Spinal cord (tissue), 9 donors: ENCODE measurements at regions not wholly inside any gene's neighbourhood (a gene's known extent, or its start where the extent isn't known, plus 50 kb on each side); places are given as distances from the start of the nearest gene placed in this dataset.

ENCODE experiments used
- DNase-seq, 6 donors: peaks; one replicate each; pipeline versions ENCODE4 v3.0.0 to v3.0.0-alpha.2; 2013 to 2015; ENCODE audit warnings: low spot score in 6 of 6, low read depth in 4 of 6
- H3K27ac ChIP-seq: one replicate; pipeline ENCODE4 v1.5.1; 2013; ENCODE audit warnings: low read depth, low read length, control low read depth
- H3K27me3 ChIP-seq: one replicate; pipeline ENCODE4 v1.6.1; 2013; ENCODE audit warnings: low read length; ENCODE audit not compliant: control insufficient read depth, insufficient read depth
- H3K36me3 ChIP-seq: one replicate; pipeline ENCODE4 v1.6.1; 2013; ENCODE audit warnings: low read length; ENCODE audit not compliant: control insufficient read depth, insufficient read depth
- H3K4me1 ChIP-seq: one replicate; pipeline ENCODE4 v1.6.1; 2013; ENCODE audit warnings: low read length; ENCODE audit not compliant: control insufficient read depth, insufficient read depth
- H3K4me3 ChIP-seq: one replicate; pipeline ENCODE4 v1.5.1; 2013; ENCODE audit warnings: low read depth, low read length, control low read depth
- H3K9me3 ChIP-seq: one replicate; pipeline ENCODE4 v1.6.1; 2013; ENCODE audit warnings: low read length; ENCODE audit not compliant: control insufficient read depth, insufficient read depth
- WGBS: methylation state at CpG from one replicate; pipeline ENCODE4 v1.1.5; 2013; ENCODE audit warnings: missing lambda C conversion rate; ENCODE audit not compliant: insufficient coverage; 5-methylcytosine and 5-hydroxymethylcytosine counted together
- donor health status: healthy.

DNA sequence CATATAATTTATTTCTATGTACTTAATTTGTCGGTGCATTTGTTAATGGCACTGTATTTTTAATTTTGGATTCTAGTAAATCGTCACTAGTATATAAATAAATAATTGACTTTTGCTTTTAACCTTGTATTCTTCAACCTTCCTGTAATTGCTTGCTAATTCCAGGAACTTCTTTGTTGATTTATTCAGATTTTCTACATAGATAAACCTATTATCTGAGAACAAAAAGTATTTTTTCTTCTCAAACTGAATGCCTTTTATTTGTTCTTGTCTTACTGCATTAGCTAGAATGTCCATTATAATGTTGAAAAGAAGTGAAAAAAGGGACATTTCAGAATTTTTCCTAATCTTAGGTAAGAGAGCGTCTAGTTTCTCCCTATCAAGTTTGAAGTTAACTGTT is 839.1 kb downstream of the SH3BGRL start:
- no peak for DNase-seq
- Histone ChIP-seq H3K4me1 (no peaks in the 10 kb centered on the region), H3K36me3 (no peaks in the 10 kb centered on the region), H3K27me3 (no peaks in the 10 kb centered on the region), H3K27ac (no peak overlapping the region), H3K9me3 (peaks cover 6% of the 10 kb centered on the region), H3K4me3 (no peak overlapping the region)
- WGBS: no CpG with 5 or more reads among the region's 3 CpGs

DNA sequence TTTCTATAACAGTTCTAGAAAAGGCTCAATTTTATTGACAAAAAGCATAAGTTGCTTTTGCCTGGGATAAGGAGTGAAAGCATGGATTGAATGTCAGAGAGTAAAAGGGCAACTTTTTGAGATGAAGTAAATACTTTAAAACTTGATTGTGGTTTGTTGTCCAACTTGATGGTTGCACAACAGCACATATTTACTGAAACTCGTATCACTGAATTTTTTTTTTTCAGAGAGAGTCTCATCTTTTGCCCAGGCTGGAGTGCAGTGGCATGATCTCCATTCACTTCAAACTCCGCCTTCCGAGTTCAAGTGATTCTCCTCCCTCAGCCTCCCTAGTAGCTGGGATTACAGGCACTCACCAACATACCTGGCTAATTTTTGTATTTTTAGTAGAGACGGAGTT is 856.8 kb downstream of the SH3BGRL start:
- no peak for DNase-seq
- no peaks in the 10 kb centered on the region for H3K27me3 ChIP-seq
- H3K36me3 ChIP-seq: no peaks in the 10 kb centered on the region
- H3K27ac ChIP-seq: no peak overlapping the region
- no CpG with 5 or more reads among the region's 4 CpGs for WGBS
- H3K4me3 ChIP-seq: no peak overlapping the region
- H3K4me1 ChIP-seq: no peaks in the 10 kb centered on the region
- H3K9me3 ChIP-seq: no peaks in the 10 kb centered on the region

DNA sequence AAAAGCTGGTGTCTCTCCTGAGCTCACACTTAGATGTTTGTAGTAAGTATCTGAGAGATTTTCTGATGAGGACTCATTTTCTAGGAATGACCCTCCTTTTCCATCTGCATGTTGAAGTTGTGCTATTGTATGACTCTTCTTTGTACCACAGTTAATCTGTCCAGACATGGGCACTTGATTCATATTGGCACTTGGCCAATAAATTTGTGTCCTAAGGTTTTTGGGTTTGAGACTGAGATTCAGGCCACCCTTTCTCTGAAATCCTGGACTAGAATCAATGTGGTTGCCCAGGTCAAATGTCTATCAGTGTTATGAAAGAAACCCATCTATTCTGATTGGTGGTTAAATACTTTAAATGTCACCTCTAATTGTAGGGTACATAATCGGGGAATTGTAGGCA is 869.0 kb downstream of the SH3BGRL start:
- H3K4me3 ChIP-seq: no peak overlapping the region
- no peak for DNase-seq
- H3K27ac ChIP-seq: no peak overlapping the region
- no peaks in the 10 kb centered on the region for H3K9me3 ChIP-seq
- no CpG with 5 or more reads among the region's 1 CpG for WGBS
- no peaks in the 10 kb centered on the region for H3K4me1 ChIP-seq
- no peaks in the 10 kb centered on the region for H3K27me3 ChIP-seq
- no peaks in the 10 kb centered on the region for H3K36me3 ChIP-seq

DNA sequence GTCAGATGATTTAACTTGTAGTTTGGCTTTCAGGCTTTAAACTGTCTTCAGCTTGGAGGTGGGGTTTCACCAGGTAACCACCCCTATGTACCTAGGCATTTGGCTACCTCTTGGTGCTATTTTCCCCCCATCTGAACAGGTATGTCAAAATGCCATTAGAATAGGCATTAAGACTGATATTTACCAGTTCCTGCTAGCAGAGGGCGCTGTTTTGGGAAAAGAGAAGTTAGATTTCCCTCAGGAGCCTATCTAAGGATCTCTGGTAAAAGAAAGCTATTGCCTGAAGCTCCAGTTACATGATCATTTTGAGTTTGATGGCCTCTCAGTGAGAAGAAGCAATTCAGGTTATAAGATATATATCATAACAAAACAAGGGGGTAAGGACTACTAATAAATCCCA is 879.1 kb downstream of the SH3BGRL start:
- WGBS: 0% methylated on average over 1 of the region's 1 CpG
- no peak overlapping the region for H3K27ac ChIP-seq
- DNase-seq: no peak
- no peaks in the 10 kb centered on the region for H3K9me3 ChIP-seq
- no peaks in the 10 kb centered on the region for H3K27me3 ChIP-seq
- H3K4me1 ChIP-seq: no peaks in the 10 kb centered on the region
- no peak overlapping the region for H3K4me3 ChIP-seq
- H3K36me3 ChIP-seq: no peaks in the 10 kb centered on the region

DNA sequence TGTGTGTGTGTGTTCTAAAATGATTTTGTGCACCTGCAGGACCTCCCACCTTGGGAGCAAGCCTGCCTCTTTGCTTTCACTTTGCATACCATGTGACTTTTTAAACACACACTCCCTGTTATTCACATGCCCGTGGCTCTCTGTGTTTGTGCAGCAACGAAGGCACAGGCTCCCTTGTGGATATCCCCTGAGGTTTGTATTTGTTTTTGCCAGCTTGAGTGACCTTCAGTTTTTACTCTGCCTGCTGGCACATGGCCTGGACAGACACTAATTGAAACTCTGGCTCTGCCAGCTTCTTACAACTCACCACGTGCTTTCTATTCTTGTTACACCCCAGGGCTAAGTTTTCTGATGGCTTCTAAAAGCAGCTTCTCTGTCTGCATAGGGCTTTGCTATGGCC is 885.8 kb downstream of the SH3BGRL start:
- H3K27me3 ChIP-seq: no peaks in the 10 kb centered on the region
- no peak overlapping the region for H3K27ac ChIP-seq
- DNase-seq: peak in 4 of 6 donors; percentile 2 to 51 (median 22)
- 20% methylated on average over 3 of the region's 3 CpGs for WGBS
- no peak overlapping the region for H3K4me3 ChIP-seq
- H3K9me3 ChIP-seq: peaks cover 2% of the 10 kb centered on the region
- H3K36me3 ChIP-seq: no peaks in the 10 kb centered on the region
- no peaks in the 10 kb centered on the region for H3K4me1 ChIP-seq

DNA sequence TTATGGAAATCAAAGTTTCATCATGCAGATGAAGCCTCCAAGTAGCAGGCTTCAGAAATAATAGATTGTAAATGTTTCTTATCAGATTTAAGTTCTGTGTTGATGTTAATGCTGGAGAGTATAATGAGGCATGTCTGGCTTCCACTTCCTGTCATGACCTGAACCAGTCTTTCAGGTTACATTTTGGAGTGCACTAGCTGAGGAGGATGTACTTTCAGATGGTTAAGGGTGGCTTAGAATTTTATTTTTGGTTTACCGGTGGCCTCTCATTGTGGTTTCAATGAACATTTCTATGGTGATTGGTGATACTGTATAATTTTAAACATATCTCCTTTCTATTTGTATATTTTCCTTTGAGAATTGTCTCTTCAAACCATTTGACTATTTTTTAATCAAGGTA is 890.4 kb downstream of the SH3BGRL start:
- no peaks in the 10 kb centered on the region for H3K27me3 ChIP-seq
- H3K9me3 ChIP-seq: peaks cover 2% of the 10 kb centered on the region
- H3K4me1 ChIP-seq: no peaks in the 10 kb centered on the region
- H3K36me3 ChIP-seq: no peaks in the 10 kb centered on the region
- H3K27ac ChIP-seq: no peak overlapping the region
- DNase-seq: no peak
- no peak overlapping the region for H3K4me3 ChIP-seq
- no CpG with 5 or more reads among the region's 1 CpG for WGBS

DNA sequence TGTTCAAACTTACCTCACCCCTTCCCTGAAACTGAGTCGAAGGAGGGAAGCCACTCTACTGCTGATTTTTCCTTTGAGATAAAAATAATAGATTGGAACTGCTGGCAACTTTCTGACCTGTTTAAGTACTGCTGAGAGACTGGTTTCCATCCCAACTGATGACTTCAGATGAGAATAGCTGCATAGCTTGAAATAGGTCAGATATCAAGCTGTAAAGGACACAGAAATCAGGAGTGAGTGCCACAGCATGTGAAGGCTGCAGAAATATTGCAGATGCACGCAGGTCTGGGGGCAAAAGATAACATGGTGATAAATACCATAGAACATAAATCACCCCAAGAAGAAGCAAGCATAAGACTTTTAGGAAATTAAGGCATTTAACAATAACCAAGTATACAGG is 923.2 kb downstream of the SH3BGRL start:
- no peak overlapping the region for H3K4me3 ChIP-seq
- H3K9me3 ChIP-seq: no peaks in the 10 kb centered on the region
- H3K36me3 ChIP-seq: no peaks in the 10 kb centered on the region
- WGBS: no CpG with 5 or more reads among the region's 2 CpGs
- no peaks in the 10 kb centered on the region for H3K27me3 ChIP-seq
- no peak for DNase-seq
- no peaks in the 10 kb centered on the region for H3K4me1 ChIP-seq
- no peak overlapping the region for H3K27ac ChIP-seq

DNA sequence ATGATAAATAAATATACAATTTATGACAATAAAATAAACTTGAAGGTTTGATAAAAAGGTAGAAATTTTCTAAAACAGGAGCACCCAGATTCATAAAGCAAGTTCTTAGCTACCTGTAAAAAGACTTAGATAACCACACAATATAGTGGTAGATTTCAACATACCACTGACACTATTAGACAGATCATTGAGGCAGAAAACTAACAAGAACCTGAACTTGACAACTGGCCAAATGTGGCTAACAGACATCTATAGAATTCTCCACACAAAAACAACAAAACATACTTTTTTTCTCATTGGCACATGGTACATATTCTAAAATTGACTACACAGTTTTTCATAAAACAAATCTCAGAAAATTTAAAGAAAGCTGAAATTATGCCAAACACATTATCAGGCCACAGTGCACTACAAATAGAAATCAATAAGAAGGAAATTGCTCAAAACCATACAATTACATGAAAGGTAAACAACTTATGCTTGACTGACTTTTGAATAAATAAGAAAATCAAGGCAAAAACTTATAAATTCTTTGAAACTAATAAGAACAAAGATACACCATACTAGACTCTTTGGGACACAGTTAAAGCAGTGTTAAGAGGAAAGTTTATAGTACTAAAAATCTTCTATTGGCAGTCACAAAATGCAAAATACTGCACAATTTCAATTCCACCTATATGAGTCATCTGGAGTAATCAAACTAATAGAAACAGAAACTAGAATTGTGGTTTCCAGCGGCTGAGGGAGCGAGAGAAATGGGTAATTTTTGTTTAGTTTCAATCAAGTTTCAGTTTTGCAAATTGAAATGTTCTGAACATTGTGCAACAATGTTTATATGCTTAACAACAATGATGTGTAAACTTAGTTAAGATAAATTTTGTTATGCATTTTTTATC is 925.6 kb downstream of the SH3BGRL start:
- no peak for DNase-seq
- WGBS: no CpG with 5 or more reads among the region's 2 CpGs
- H3K4me1 ChIP-seq: no peaks in the 10 kb centered on the region
- no peak overlapping the region for H3K4me3 ChIP-seq
- H3K9me3 ChIP-seq: no peaks in the 10 kb centered on the region
- no peaks in the 10 kb centered on the region for H3K27me3 ChIP-seq
- no peaks in the 10 kb centered on the region for H3K36me3 ChIP-seq
- H3K27ac ChIP-seq: no peak overlapping the region

DNA sequence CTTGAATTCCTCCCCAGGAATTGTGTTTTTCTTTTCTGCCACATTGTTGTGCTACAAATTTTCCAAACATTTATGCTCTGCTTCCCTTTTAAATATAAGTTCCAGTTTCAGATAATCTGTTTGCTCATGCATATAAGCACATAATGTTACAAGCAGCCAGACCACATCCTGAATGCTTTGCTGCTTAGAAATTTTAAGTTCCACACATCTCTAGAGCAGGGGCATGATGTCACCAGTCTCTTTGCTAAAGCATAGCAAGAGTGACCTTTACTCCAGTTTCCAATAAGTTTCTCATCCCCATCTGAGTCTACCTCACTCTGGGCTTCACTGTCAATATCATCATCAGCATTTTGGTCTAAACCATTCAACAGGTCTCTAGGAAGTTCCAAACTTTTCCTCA is 932.5 kb downstream of the SH3BGRL start:
- Histone ChIP-seq H3K9me3 (peaks cover 8% of the 10 kb centered on the region), H3K4me1 (no peaks in the 10 kb centered on the region), H3K4me3 (no peak overlapping the region), H3K36me3 (no peaks in the 10 kb centered on the region), H3K27ac (no peak overlapping the region), H3K27me3 (no peaks in the 10 kb centered on the region)
- no peak for DNase-seq

DNA sequence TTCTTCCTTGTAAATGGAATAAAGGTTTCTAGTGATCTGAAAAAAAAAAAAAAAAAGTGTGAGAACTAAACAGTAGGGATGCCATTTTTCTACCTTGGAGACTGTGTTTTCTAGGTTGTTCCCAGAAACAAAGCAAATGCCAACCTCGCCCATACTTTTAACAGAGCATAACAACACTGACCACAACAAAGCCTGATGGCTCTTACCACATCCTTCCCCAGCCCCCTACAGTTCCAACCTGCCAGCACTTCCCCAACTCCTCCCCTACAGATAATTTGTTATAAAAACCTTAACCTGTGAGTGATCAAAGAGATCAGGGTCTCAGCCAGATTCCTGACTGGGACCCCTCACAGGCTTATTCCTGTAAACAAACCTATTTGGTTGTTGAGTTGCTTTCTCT is 940.0 kb downstream of the SH3BGRL start:
- WGBS: 43% methylated on average over 1 of the region's 1 CpG
- Histone ChIP-seq H3K9me3 (no peaks in the 10 kb centered on the region), H3K4me1 (no peaks in the 10 kb centered on the region), H3K36me3 (no peaks in the 10 kb centered on the region), H3K27ac (no peak overlapping the region), H3K27me3 (no peaks in the 10 kb centered on the region), H3K4me3 (no peak overlapping the region)
- no peak for DNase-seq
